Kidney (tissue), 13 donors: ENCODE measurements at regions not wholly inside any gene's neighbourhood (a gene's known extent, or its start where the extent isn't known, plus 50 kb on each side); places are given as distances from the start of the nearest gene placed in this dataset.
A peak's percentile ranks its signal among the peaks of the same experiment; 100 is the strongest.

ENCODE experiments used
- DNase-seq, 5 donors: peaks; one replicate each; pipeline ENCODE4 v3.0.0-alpha.2; 2013 to 2020
- FAIRE-seq: peaks from 2 replicates; lab custom pipeline; 2012; peaks lifted over from hg19 to GRCh38; lab: Jason Lieb, UNC
- H3K27ac ChIP-seq, 2 donors: one replicate each; pipeline ENCODE4 v1.7.0; 2013; ENCODE audit warnings: low read depth in 2 of 2, low read length in 2 of 2, inconsistent platforms in 1 of 2
- H3K27me3 ChIP-seq: one replicate; pipeline ENCODE4 v1.7.1; 2013; ENCODE audit warnings: low read length, inconsistent platforms; ENCODE audit not compliant: control insufficient read depth, insufficient read depth
- H3K36me3 ChIP-seq, 3 donors: one replicate each; pipeline versions ENCODE4 v1.7.0 to v1.7.1; 2013; ENCODE audit warnings: low read length in 3 of 3, control low read depth in 1 of 3, inconsistent platforms in 1 of 3; ENCODE audit not compliant: insufficient read depth in 3 of 3, control insufficient read depth in 2 of 3
- H3K4me1 ChIP-seq, 3 donors: one replicate each; pipeline versions ENCODE4 v1.7.0 to v1.7.1; 2013; ENCODE audit warnings: low read length in 3 of 3, inconsistent platforms in 1 of 3, low read depth in 1 of 3; ENCODE audit not compliant: control insufficient read depth in 2 of 3, insufficient read depth in 2 of 3
- H3K4me3 ChIP-seq, 3 donors: one replicate each; pipeline versions ENCODE4 v1.7.0 to v1.8.1; 2013; ENCODE audit warnings: low read length in 3 of 3, control low read depth in 1 of 3, inconsistent platforms in 1 of 3
- H3K9ac ChIP-seq, 3 donors: one replicate each; pipeline versions ENCODE4 v1.7.0 to v1.7.1; 2013; ENCODE audit warnings: low read length in 3 of 3, control low read depth in 1 of 3, inconsistent platforms in 1 of 3
- H3K9me3 ChIP-seq, 3 donors: one replicate each; pipeline versions ENCODE4 v1.7.0 to v1.7.1; 2013; ENCODE audit warnings: low read length in 3 of 3, control low read depth in 1 of 3, inconsistent platforms in 1 of 3; ENCODE audit not compliant: control insufficient read depth in 2 of 3, insufficient read depth in 1 of 3
- intact Hi-C: fragments of 100-400 bp; cut with DNase I; formaldehyde crosslinking; loops from one replicate; pipeline ENCODE4 v1.11.1; 2022
- TF ChIP-seq, protein P1 (sequence below): IDR thresholded peaks from 3 replicates; pipeline ENCODE4 v1.5.1; 2012; ENCODE audit warnings: mild to moderate bottlenecking, moderate library complexity, borderline replicate concordance; ENCODE audit not compliant: insufficient read depth; ENCODE audit errors: extremely low read depth
- donor health status: control.
- donor health status: control.
- donor health status: control.
- donor health status: control.
- donor health status: control.
- donor health status: DM: yes; HTN: yes; CAD: no.
- donor health status: Normal renal cell carcinoma (clear cell type).

DNA sequence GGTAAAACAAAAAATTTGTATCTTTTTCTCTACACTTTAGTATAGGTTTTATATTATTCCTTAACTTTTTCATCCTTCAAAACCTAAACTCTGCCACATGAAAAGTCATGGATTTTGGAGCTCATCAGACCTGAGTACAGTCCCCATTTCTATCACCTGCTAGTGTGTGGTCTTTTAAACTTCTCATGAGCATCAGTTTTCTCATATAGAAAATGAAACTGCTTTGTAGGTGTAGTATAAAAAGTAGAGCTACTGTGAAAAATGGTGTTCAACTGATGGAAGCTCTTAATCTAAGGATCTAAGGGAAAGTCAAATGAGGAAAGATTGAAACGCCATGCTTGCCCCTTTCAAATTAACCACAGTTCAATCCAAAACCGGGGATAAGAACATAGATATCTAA is 686.5 kb downstream of the MECOM start:
- H3K27me3 ChIP-seq, result no peaks in the 10 kb centered on the region
- peaks cover 0 to 4% (median 2%) of the 10 kb centered on the region in 3 donors for H3K4me1 ChIP-seq
- FAIRE-seq (no peak), DNase-seq (no peak)
- H3K4me3 ChIP-seq, result no peak overlapping the region
- H3K9me3 ChIP-seq, result no peaks in the 10 kb centered on the region
- TF ChIP-seq, protein P1, sequence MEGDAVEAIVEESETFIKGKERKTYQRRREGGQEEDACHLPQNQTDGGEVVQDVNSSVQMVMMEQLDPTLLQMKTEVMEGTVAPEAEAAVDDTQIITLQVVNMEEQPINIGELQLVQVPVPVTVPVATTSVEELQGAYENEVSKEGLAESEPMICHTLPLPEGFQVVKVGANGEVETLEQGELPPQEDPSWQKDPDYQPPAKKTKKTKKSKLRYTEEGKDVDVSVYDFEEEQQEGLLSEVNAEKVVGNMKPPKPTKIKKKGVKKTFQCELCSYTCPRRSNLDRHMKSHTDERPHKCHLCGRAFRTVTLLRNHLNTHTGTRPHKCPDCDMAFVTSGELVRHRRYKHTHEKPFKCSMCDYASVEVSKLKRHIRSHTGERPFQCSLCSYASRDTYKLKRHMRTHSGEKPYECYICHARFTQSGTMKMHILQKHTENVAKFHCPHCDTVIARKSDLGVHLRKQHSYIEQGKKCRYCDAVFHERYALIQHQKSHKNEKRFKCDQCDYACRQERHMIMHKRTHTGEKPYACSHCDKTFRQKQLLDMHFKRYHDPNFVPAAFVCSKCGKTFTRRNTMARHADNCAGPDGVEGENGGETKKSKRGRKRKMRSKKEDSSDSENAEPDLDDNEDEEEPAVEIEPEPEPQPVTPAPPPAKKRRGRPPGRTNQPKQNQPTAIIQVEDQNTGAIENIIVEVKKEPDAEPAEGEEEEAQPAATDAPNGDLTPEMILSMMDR, result no peak
- intact Hi-C loops, result no loop called here
- H3K36me3 ChIP-seq, result no peaks in the 10 kb centered on the region
- H3K9ac ChIP-seq, result no peak overlapping the region
- H3K27ac ChIP-seq, result no peak overlapping the region

DNA sequence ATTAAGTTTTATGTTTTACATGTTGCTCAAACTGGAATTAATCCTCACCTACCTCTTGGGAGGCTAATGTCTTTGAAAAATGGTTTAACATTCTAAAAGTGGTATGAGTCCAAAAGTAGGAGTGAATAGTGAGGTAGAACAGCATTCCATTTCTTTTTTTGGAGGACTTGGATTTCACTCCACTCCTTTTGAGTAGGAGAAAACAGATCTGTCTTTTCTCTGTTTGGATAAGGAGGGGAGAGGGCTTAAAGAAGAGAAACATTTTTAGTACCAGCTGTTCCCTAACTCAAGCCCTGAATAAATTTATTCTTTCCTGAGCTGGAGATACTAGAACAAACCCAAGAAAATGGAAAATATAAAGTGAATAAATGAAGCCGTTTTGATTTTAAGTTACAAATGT is 687.9 kb downstream of the MECOM start:
- H3K4me3 ChIP-seq, result no peak overlapping the region
- DNase-seq, result no peak
- no peak for FAIRE-seq
- H3K4me1 ChIP-seq, result peaks cover 0 to 4% (median 2%) of the 10 kb centered on the region in 3 donors
- no peaks in the 10 kb centered on the region for H3K27me3 ChIP-seq
- no peak overlapping the region for H3K9ac ChIP-seq
- H3K27ac ChIP-seq, result no peak overlapping the region
- TF ChIP-seq, protein P1, result no peak
- H3K36me3 ChIP-seq, result no peaks in the 10 kb centered on the region
- intact Hi-C loops, result no loop called here
- no peaks in the 10 kb centered on the region for H3K9me3 ChIP-seq

DNA sequence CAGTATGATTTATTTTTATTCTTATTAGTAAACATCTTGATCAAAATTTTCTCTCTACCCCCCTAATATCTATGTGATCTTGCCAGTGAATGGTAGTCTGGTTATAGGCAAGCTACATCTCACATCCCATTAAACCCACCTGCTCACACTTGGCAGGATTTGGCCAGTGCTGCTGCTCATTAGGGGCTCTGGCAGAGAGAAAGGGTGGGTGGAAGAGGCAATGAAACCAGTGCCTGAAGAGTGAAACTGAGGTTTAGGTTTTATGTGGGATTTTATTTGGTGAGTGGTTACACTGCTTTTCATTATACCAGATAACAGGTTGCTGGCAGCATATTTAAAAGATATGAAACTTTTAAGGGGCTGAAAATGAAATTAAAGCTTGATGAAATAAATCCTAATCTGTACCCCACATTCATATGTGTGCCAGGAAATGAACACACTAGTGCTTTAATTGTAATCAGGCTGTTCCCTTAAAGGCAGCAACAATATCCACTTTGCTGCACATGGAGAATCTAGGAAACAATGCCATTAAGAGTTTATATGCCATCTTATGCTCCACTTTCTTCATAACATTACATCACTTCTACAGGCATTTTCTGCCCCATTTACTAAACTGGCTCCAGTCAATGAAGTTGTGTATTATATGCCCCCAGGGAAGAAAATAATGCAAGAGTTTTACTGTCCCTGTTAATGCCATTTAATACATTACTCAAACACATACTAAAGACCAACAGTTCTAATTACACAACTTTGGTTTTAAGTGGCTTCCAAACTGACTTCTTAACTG is 688.7 kb downstream of the MECOM start:
- Histone ChIP-seq H3K9me3 (no peaks in the 10 kb centered on the region), H3K27me3 (no peaks in the 10 kb centered on the region), H3K27ac (no peak overlapping the region), H3K4me3 (no peak overlapping the region), H3K36me3 (no peaks in the 10 kb centered on the region), H3K9ac (no peak overlapping the region), H3K4me1 (peaks cover 0 to 4% (median 2%) of the 10 kb centered on the region in 3 donors)
- FAIRE-seq, result no peak
- DNase-seq, result peak in 2 of 5 donors; percentile 24 to 34
- intact Hi-C loops, result no loop called here
- TF ChIP-seq, protein P1, result no peak

DNA sequence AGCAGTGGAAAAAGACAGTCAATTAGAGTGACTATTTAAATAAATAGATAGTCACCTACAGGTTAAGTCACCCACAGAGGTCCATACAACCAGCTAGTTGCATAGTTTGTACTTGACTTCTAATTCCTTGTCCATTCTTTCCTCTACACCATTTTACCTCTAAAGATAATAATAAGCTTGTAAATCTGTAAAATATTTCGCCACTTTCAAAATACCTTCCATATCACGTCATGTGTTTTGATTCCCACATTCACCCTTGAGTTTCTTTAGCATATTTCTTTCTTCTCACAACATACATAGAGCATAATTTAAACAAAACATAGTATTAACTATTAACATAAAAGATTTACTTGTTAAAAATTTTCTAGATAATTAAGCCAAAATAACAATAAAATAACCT is 689.6 kb downstream of the MECOM start:
- no peak overlapping the region for H3K4me3 ChIP-seq
- H3K9ac ChIP-seq, result no peak overlapping the region
- FAIRE-seq (no peak), DNase-seq (no peak)
- H3K9me3 ChIP-seq, result no peaks in the 10 kb centered on the region
- intact Hi-C loops, result no loop called here
- no peaks in the 10 kb centered on the region for H3K36me3 ChIP-seq
- no peak overlapping the region for H3K27ac ChIP-seq
- TF ChIP-seq, protein P1, result no peak
- peaks cover 0 to 4% (median 2%) of the 10 kb centered on the region in 3 donors for H3K4me1 ChIP-seq
- no peaks in the 10 kb centered on the region for H3K27me3 ChIP-seq
